Breast epithelium (tissue), 3 donors: ENCODE measurements at regions not wholly inside any gene's neighbourhood (a gene's known extent, or its start where the extent isn't known, plus 50 kb on each side); places are given as distances from the start of the nearest gene placed in this dataset.

Experiments
- POLR2A ChIP-seq: fragments of 450-650 bp; IDR thresholded peaks from one replicate; pipeline ENCODE4 v1.6.1; 2016; ENCODE audit warnings: antibody characterized with exemption, mild to moderate bottlenecking, moderate library complexity
- POLR2AphosphoS5 ChIP-seq, 3 donors: sonication (generic); formaldehyde crosslinking; IDR thresholded peaks; one replicate each; pipeline ENCODE4 v1.6.1; 2017; ENCODE audit warnings: antibody characterized with exemption in 3 of 3
- TF ChIP-seq, protein P1 (sequence below), 3 donors: fragments of 450-650 bp; IDR thresholded peaks; one replicate each; pipeline ENCODE4 v1.5.1; 2016 to 2017; ENCODE audit warnings: antibody characterized with exemption in 3 of 3, mild to moderate bottlenecking in 3 of 3, moderate library complexity in 3 of 3

DNA sequence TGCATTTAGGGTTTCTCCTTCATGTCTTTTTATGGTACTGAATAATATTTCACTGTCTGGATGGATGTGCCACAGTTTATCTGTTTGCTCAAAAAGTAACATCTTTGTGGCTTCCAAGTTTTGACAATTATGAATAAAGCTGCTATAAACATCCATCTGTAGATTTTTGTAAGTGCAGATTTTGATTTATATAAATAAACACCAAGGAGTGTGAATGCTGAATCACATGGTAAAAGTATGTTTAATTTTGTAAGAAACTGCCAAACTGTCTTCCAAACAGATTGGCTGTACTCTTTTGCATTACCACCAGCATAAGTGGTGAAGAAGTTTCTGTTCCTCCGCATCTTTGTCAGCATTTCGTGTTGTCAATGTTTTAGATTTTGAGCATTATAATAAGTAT, 158.7 kb upstream of the GIMD1 start:
- TF ChIP-seq, protein P1, sequence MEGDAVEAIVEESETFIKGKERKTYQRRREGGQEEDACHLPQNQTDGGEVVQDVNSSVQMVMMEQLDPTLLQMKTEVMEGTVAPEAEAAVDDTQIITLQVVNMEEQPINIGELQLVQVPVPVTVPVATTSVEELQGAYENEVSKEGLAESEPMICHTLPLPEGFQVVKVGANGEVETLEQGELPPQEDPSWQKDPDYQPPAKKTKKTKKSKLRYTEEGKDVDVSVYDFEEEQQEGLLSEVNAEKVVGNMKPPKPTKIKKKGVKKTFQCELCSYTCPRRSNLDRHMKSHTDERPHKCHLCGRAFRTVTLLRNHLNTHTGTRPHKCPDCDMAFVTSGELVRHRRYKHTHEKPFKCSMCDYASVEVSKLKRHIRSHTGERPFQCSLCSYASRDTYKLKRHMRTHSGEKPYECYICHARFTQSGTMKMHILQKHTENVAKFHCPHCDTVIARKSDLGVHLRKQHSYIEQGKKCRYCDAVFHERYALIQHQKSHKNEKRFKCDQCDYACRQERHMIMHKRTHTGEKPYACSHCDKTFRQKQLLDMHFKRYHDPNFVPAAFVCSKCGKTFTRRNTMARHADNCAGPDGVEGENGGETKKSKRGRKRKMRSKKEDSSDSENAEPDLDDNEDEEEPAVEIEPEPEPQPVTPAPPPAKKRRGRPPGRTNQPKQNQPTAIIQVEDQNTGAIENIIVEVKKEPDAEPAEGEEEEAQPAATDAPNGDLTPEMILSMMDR (IDR thresholded peaks at IDR 0.05) = no peak
- no peak for TF ChIP-seq POLR2A
- TF ChIP-seq POLR2AphosphoS5 (IDR thresholded peaks at IDR 0.05) = no peak
